ENCODE measurements at regions not wholly inside any gene's neighbourhood (a gene's known extent, or its start where the extent isn't known, plus 50 kb on each side); places are given as distances from the start of the nearest gene placed in this dataset.
"Not testable (repeated sequence)": the region's sequence is repeated elsewhere in the genome, so short reads cannot be mapped to it uniquely, and the experiment has no call there.

DNA sequence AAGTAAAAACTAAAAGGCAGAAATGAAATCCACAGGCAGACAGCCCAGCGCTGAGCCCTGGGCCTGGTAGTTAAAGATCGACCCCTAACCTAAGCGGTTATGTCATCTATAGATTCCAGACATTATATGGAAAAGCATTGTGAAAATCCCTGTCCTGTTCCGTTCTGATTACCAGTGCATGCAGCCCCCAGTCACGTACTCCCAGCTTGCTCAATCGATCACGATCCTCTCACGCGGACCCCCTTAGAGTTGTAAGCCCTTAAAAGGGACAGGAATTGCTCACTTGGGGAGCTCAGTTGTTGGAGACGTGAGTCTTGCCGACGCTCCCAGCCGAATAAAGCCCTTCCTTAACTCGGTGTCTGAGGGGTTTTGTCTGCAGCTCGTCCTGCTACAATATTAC, 166.8 kb upstream of the TMCC3 start:
- not testable (repeated sequence) for TF ChIP-seq POLR2AphosphoS5 (IDR thresholded peaks at IDR 0.05; ENCODE audit: borderline replicate concordance, low read depth, low read length); EZH2 (IDR thresholded peaks at IDR 0.05)

Data from SK-N-MC (cell line).